ENCODE measurements at regions not wholly inside any gene's neighbourhood (a gene's known extent, or its start where the extent isn't known, plus 50 kb on each side); places are given as distances from the start of the nearest gene placed in this dataset.

GRCh38 chr4:37000281-37000680 lies 244.3 kb upstream of the NWD2 start:
- no peak for DNase-seq

- DNase-seq = no peak
Observed at GRCh38 chr4:37001688-37002436, 242.7 kb upstream of the NWD2 start.

- no peak for DNase-seq
Observed at GRCh38 chr4:37002625-37003024, 241.9 kb upstream of the NWD2 start.

GRCh38 chr4:37008199-37008598 lies 236.3 kb upstream of the NWD2 start:
- DNase-seq = no peak

GRCh38 chr4:37014584-37014983 lies 230.0 kb upstream of the NWD2 start:
- no peak for DNase-seq

- DNase-seq = no peak
Observed at GRCh38 chr4:37015391-37015790, 229.2 kb upstream of the NWD2 start.

GRCh38 chr4:37023504-37023903 lies 221.0 kb upstream of the NWD2 start:
- DNase-seq = no peak

- DNase-seq = no peak
Observed at GRCh38 chr4:37023996-37024395, 220.5 kb upstream of the NWD2 start.

GRCh38 chr4:37040816-37041215 lies 203.7 kb upstream of the NWD2 start:
- no peak for DNase-seq

GRCh38 chr4:37043342-37043741 lies 201.2 kb upstream of the NWD2 start:
- no peak for DNase-seq

- no peak for DNase-seq
Observed at GRCh38 chr4:37051111-37051510, 193.4 kb upstream of the NWD2 start.

GRCh38 chr4:37051866-37052265 lies 192.7 kb upstream of the NWD2 start:
- DNase-seq = no peak

GRCh38 chr4:37054531-37055077 lies 189.9 kb upstream of the NWD2 start:
- no peak for DNase-seq

- DNase-seq = no peak
Observed at GRCh38 chr4:37058826-37059225, 185.7 kb upstream of the NWD2 start.

GRCh38 chr4:37066159-37066558 lies 178.4 kb upstream of the NWD2 start:
- DNase-seq = no peak

- no peak for DNase-seq
Observed at GRCh38 chr4:37068580-37068979, 176.0 kb upstream of the NWD2 start.

GRCh38 chr4:37070041-37070440 lies 174.5 kb upstream of the NWD2 start:
- DNase-seq = no peak

GRCh38 chr4:37071576-37071975 lies 173.0 kb upstream of the NWD2 start:
- no peak for DNase-seq

- DNase-seq = no peak
Observed at GRCh38 chr4:37073226-37073840, 171.2 kb upstream of the NWD2 start.

GRCh38 chr4:37082912-37083311 lies 161.6 kb upstream of the NWD2 start:
- no peak for DNase-seq

GRCh38 chr4:37095925-37096324 lies 148.6 kb upstream of the NWD2 start:
- no peak for DNase-seq

GRCh38 chr4:37101182-37101581 lies 143.4 kb upstream of the NWD2 start:
- DNase-seq = no peak

- no peak for DNase-seq
Observed at GRCh38 chr4:37101686-37102085, 142.9 kb upstream of the NWD2 start.

GRCh38 chr4:37109756-37110155 lies 134.8 kb upstream of the NWD2 start:
- no peak for DNase-seq

- no peak for DNase-seq
Observed at GRCh38 chr4:37124800-37125199, 119.7 kb upstream of the NWD2 start.

All from CD4-positive, alpha-beta T cell treated with Interferon alpha-2 for 1 hour (primary cell).